ENCODE measurements at regions not wholly inside any gene's neighbourhood (a gene's known extent, or its start where the extent isn't known, plus 50 kb on each side); places are given as distances from the start of the nearest gene placed in this dataset.

GRCh38 chr20:52536040-52536439, 344.5 kb upstream of the ZFP64 start:
- no peak for FAIRE-seq
- intact Hi-C loops (cut with micrococcal nuclease; ENCODE audit: unreplicated experiment): no loop called here
- RAD21 ChIA-PET (ENCODE audit: unreplicated experiment): no interaction called here

GRCh38 chr20:52534616-52535015, 343.0 kb upstream of the ZFP64 start:
- Histone ChIP-seq H3K27me3 (replicated peaks in 1 of 2; ENCODE audit: control insufficient read depth in 2 of 2, insufficient read depth in 2 of 2, low read length in 1 of 2) (no peaks in the 10 kb centered on the region), H3K79me2 (ENCODE audit: control insufficient read depth, insufficient read depth, low read length) (no peaks in the 10 kb centered on the region), H3K4me1 (ENCODE audit: control insufficient read depth, insufficient read depth, low read length) (no peaks in the 10 kb centered on the region), H3K4me2 (ENCODE audit: control insufficient read depth, insufficient read depth) (no peak overlapping the region), H3K9me3 (replicated peaks; ENCODE audit: control insufficient read depth, insufficient read depth, low read length) (no peaks in the 10 kb centered on the region), H4K20me1 (ENCODE audit: control insufficient read depth, insufficient read depth) (no peaks in the 10 kb centered on the region), H3K9ac (ENCODE audit: control insufficient read depth, insufficient read depth, low read length) (no peak overlapping the region), H2AFZ (ENCODE audit: control insufficient read depth, low read depth, low read length) (no peak overlapping the region), H3K27ac (ENCODE audit: control insufficient read depth, insufficient read depth) (no peak overlapping the region), H3K36me3 (ENCODE audit: control insufficient read depth in 2 of 2, insufficient read depth in 2 of 2, low read length in 1 of 2) (no peaks in the 10 kb centered on the region), H3K4me3 (no peak overlapping the region)
- ATAC-seq (no peak), DNase-seq (ENCODE audit: low read depth, low spot score) (no peak), FAIRE-seq (no peak)
- RAD21 ChIA-PET (ENCODE audit: unreplicated experiment): no interaction called here
- no TSS peak for BruUV-seq (replicated peaks)
- in situ Hi-C loops (cut with MboI): no loop called here
- intact Hi-C loops (cut with micrococcal nuclease; ENCODE audit: unreplicated experiment): no loop called here
- 12% methylated on average over 4 of the region's 4 CpGs for WGBS (ENCODE audit: insufficient coverage, insufficient replicate concordance, low lambda C conversion rate, missing lambda C conversion rate)
- POLR2A ChIA-PET: no interaction called here
- CTCF ChIA-PET: no interaction called here
- SMC1A ChIA-PET (ENCODE audit: uncharacterized antibody, unreplicated experiment): interaction anchor here (1.0 kb wide), 1 partner anchor 10 kb away, joined by 3 read pairs; no protein-coding TSS in a partner anchor
- TF ChIP-seq ZBTB40 (IDR thresholded peaks at IDR 0.05; ENCODE audit: borderline replicate concordance): no peak
- TF ChIP-seq USF1 (IDR thresholded peaks at IDR 0.05; ENCODE audit: borderline replicate concordance, extremely low read length, insufficient read depth, low read depth, low read length): no peak
- TF ChIP-seq POU2F2 (IDR thresholded peaks at IDR 0.05; ENCODE audit: borderline replicate concordance, low read depth, low read length): no peak
- no peak for TF ChIP-seq NR2F1 (conservative IDR thresholded peaks at IDR 0.05)
- no peak for TF ChIP-seq TARDBP (IDR thresholded peaks at IDR 0.05; ENCODE audit: borderline replicate concordance)
- no peak for TF ChIP-seq WRNIP1 (IDR thresholded peaks at IDR 0.05; ENCODE audit: borderline replicate concordance, low read depth, low read length)
- no peak for TF ChIP-seq ZNF207 (IDR thresholded peaks at IDR 0.05; ENCODE audit: borderline replicate concordance)
- no peak for TF ChIP-seq ESRRA (IDR thresholded peaks at IDR 0.05; ENCODE audit: low read length)
- no peak for TF ChIP-seq CEBPB (IDR thresholded peaks at IDR 0.05; ENCODE audit: borderline replicate concordance in 1 of 2, low read depth in 2 of 2, low read length in 2 of 2)

More at GRCh38 chr20:52536040-52536439, 344.5 kb upstream of the ZFP64 start:
- SMC1A ChIA-PET (ENCODE audit: uncharacterized antibody, unreplicated experiment): no interaction called here
- no TSS peak for BruUV-seq (replicated peaks)
- no peak for ATAC-seq
- no peak overlapping the region for H3K9ac ChIP-seq (ENCODE audit: control insufficient read depth, insufficient read depth, low read length)
- no peaks in the 10 kb centered on the region for H4K20me1 ChIP-seq (ENCODE audit: control insufficient read depth, insufficient read depth)
- no peak overlapping the region for H3K27ac ChIP-seq (ENCODE audit: control insufficient read depth, insufficient read depth)
- no peak overlapping the region for H3K4me3 ChIP-seq
- POLR2A ChIA-PET: no interaction called here
- no peak overlapping the region for H2AFZ ChIP-seq (ENCODE audit: control insufficient read depth, low read depth, low read length)
- H3K4me1 ChIP-seq (ENCODE audit: control insufficient read depth, insufficient read depth, low read length): no peaks in the 10 kb centered on the region
- DNase-seq (ENCODE audit: low read depth, low spot score): no peak
- CTCF ChIA-PET: interaction anchor here (1.4 kb wide), 1 partner anchor 21 kb away, joined by 3 read pairs; no protein-coding TSS in a partner anchor
- H3K36me3 ChIP-seq (ENCODE audit: control insufficient read depth in 2 of 2, insufficient read depth in 2 of 2, low read length in 1 of 2): no peaks in the 10 kb centered on the region
- H3K27me3 ChIP-seq (replicated peaks in 1 of 2; ENCODE audit: control insufficient read depth in 2 of 2, insufficient read depth in 2 of 2, low read length in 1 of 2): no peaks in the 10 kb centered on the region
- WGBS (ENCODE audit: insufficient coverage, insufficient replicate concordance, low lambda C conversion rate, missing lambda C conversion rate): 53% methylated on average over 1 of the region's 1 CpG
- H3K4me2 ChIP-seq (ENCODE audit: control insufficient read depth, insufficient read depth): no peak overlapping the region
- TF ChIP-seq PBX3 (IDR thresholded peaks at IDR 0.05; ENCODE audit: insufficient replicate concordance, low read depth, low read length): no peak
- in situ Hi-C loops (cut with MboI): no loop called here
- H3K9me3 ChIP-seq (replicated peaks; ENCODE audit: control insufficient read depth, insufficient read depth, low read length): no peaks in the 10 kb centered on the region
- H3K79me2 ChIP-seq (ENCODE audit: control insufficient read depth, insufficient read depth, low read length): no peaks in the 10 kb centered on the region

All from GM12878 (cell line).